GM12891 (cell line): ENCODE measurements at regions not wholly inside any gene's neighbourhood (a gene's known extent, or its start where the extent isn't known, plus 50 kb on each side); places are given as distances from the start of the nearest gene placed in this dataset.
"Not testable (repeated sequence)": the region's sequence is repeated elsewhere in the genome, so short reads cannot be mapped to it uniquely, and the experiment has no call there.

ENCODE experiments used
- DNase-seq: peaks from one replicate; pipeline ENCODE4 v3.0.0; 2011; ENCODE audit warnings: low spot score; ENCODE audit not compliant: insufficient read length
- FAIRE-seq: peaks from 2 replicates; lab custom pipeline; 2011; peaks lifted over from hg19 to GRCh38; lab: Jason Lieb, UNC
- PAX5 ChIP-seq: IDR thresholded peaks from 2 replicates; pipeline ENCODE4 v1.6.1; 2011; ENCODE audit warnings: low read length, moderate library complexity, mild to moderate bottlenecking; ENCODE audit not compliant: insufficient read depth, severe bottlenecking
- POLR2A ChIP-seq: IDR thresholded peaks from 2 replicates; pipeline ENCODE4 v1.6.1; 2011; ENCODE audit warnings: low read depth, low read length, control low read depth
- POLR2AphosphoS5 ChIP-seq: IDR thresholded peaks from 2 replicates; pipeline ENCODE4 v1.6.1; 2011; ENCODE audit warnings: low read depth, low read length, control low read depth
- POU2F2 ChIP-seq: IDR thresholded peaks from 2 replicates; pipeline ENCODE4 v1.6.1; 2011; ENCODE audit warnings: low read depth, mild to moderate bottlenecking, control low read depth, low read length, moderate library complexity
- SPI1 ChIP-seq: IDR thresholded peaks from 2 replicates; pipeline ENCODE4 v1.6.1; 2011; ENCODE audit warnings: low read depth, low read length, control low read depth
- TAF1 ChIP-seq: IDR thresholded peaks from 2 replicates; pipeline ENCODE4 v1.6.1; 2011; ENCODE audit warnings: low read depth, low read length, control low read depth

DNA sequence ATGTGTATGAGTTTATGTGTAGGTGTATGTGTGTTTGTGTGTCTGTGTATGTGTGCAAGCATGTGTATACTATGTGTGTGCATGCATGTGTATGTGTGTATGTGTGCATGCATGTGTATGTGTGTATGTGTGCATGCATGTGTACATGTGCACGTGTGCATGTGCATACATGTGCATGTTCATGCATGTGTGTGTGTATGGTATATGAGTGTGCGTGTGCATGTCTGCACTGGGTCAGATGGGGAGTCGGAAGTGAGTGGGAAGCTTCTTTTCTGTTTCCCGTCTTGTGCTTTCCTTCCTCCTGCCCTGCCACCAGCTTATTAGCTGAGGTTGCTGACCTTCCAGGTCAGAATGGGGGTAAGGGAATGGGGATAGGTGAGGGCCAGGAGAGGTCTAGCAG lies 174.7 kb downstream of the MAP2K4 start:
- peak; percentile 33 for FAIRE-seq

DNA sequence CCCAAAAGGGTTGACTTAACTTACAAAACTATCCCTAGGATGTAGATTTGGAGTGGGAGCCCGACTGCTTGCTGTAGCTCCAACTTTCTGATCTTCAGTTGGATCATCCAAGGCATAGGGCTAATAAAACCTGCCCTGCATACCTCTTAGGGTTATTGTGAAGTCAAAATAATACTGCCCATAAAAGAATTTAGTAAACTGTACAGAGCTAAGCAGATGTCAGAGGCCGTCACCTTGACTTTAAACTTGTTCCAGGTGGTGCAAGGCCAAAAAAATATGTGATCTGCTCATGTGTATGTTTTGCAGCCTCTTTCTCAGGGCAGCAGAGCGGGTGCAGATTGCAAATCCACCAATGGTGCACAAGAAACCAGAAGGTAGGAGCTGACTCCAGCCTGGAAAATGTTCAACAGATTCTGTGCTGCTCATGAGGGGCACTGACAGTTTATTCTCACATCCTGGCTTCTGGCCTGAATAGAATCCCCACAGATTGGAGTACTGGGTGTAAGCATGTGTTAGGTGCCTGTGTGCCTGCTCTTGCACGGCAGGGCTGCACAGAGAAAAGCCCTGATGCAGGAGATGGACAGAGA lies 180.7 kb downstream of the MAP2K4 start:
- no peak for FAIRE-seq
- TF ChIP-seq PAX5 (no peak), POU2F2 (no peak), POLR2A (no peak), TAF1 (no peak), SPI1 (no peak), POLR2AphosphoS5 (no peak)
- no peak for DNase-seq

More for the DNA sequence above, 174.7 kb downstream of the MAP2K4 start:
- TF ChIP-seq POU2F2 (no peak), PAX5 (no peak), POLR2A (no peak), TAF1 (no peak), SPI1 (no peak), POLR2AphosphoS5 (no peak)
- DNase-seq = no peak

DNA sequence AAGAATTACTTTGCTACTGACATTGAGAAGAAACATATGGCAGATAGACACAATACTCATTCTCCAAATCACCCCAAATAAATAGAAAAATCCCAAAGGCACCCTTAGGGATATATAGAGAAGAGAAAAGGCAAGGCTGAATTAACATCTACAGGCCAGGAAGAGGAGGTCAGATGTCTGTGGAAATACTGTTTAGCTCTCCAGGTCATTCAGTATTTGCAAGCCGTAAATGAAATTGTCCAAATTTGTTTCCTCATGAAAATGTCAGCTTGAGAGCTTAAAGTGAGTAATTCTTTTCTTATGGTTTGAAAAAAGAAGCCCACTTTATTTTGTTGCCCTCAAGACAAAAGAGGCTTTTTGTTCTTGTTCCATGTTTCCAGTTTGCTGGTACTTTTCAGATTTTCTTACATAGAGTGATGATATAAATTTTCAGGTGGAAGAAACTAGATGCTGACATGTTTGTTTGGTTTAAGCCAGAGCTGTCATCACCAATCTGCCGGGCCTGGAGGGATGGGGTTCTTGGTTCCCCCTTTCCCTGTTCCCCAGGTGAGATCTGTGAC lies 189.0 kb downstream of the MAP2K4 start:
- DNase-seq (no peak), FAIRE-seq (no peak)
- no peak for TF ChIP-seq POLR2A
- no peak for TF ChIP-seq POLR2AphosphoS5
- TF ChIP-seq TAF1 = no peak
- no peak for TF ChIP-seq SPI1
- no peak for TF ChIP-seq POU2F2
- no peak for TF ChIP-seq PAX5

DNA sequence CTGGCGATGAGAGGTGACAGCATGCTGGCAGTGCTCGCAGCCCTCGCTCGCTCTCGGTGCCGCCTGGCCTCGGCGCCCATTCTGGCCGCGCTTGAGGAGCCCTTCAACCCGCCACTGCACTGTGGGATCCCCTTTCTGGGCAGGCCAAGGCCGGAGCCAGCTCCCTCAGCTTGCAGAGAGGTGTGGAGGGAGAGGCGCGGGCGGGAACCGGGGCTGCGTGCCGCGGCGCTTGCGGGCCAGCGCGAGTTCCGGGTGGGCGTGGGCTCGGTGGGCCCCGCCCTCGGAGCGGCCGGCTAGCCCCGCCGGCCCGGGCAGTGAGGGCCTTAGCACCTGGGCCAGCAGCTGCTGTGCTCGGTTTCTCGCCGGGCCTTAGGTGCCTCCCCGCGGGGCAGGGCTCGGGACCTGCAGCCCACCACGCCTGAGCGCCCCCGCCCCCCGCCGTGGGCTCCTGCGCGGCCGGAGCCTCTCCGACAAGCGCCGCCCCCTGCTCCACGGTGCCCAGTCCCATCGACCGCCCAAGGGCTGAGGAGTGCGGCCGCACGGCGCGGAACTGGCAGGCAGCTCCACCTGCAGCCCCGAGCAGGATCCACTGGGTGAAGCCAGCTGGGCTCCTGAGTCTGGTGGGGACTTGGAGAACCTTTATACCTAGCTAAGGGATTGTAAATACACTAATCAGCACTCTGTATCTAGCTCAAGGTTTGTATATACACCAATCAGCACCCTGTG lies 200.2 kb downstream of the MAP2K4 start:
- FAIRE-seq, DNase-seq: not testable (repeated sequence)

DNA sequence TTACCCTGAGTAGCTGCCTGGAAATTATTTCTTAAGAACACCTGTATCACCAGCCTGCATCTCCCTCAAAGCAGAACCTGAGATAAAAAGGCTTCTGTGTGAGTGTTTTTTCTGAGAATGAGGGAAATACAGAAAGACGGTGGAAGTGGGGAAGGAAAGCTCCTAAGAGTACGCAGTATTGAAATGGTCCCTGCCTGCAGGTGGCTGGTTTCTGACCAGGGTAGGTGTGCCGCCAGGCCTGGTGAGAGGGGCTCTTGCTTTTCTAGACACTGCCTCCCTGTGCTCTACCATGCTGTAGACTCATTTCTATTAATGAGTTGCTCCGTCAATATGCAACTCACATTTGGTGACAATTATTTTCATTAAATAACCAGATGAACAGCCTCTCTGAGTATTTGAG lies 201.7 kb downstream of the MAP2K4 start:
- no peak for FAIRE-seq
- TF ChIP-seq TAF1 = no peak
- TF ChIP-seq SPI1 = no peak
- TF ChIP-seq PAX5 = no peak
- TF ChIP-seq POLR2AphosphoS5 = no peak
- TF ChIP-seq POU2F2 = no peak
- TF ChIP-seq POLR2A = no peak
- no peak for DNase-seq

DNA sequence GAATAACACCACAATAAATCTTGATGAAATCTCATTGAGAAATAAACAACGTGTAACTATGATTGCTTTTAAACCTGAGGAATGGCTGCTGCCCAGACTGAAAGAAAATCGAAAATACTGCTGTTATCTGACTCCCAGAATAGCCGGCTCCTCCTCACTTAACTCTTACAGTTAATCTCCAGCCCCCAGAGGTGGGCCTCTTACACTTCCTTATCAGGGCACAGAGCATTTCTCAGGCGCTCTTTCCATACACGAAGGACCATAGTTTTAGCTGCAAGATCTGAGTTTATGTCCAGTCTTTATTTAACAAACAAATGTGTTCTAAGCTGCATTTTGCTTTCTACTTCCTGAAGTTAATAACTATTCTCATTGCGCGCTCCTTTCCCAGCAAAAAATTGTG lies 206.9 kb downstream of the MAP2K4 start:
- DNase-seq = no peak
- FAIRE-seq = no peak
- TF ChIP-seq PAX5 (no peak), POLR2AphosphoS5 (no peak), SPI1 (no peak), POLR2A (no peak), POU2F2 (no peak), TAF1 (no peak)

DNA sequence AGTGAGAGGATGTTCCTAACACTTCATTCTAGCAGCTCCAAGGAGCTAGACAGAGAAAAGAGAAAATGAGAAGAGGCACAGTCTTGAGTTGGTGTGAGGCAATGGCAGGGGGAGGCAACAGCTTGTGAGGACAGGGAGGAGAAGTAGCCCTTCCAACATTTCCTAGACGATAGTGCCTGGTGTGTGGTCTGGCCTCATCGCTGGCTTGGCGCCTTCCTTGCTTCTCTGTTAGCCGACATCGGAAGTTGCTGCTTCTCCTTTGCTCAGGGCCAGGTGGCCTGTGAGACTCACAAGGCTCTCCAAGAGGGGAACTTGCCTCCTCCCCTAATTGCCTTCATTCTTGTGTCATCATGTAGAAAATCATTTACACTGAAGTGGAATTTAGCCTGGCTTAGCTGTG lies 208.7 kb downstream of the MAP2K4 start:
- TF ChIP-seq POU2F2 (no peak), POLR2AphosphoS5 (no peak), SPI1 (no peak), POLR2A (no peak), PAX5 (no peak), TAF1 (no peak)
- DNase-seq (no peak), FAIRE-seq (no peak)

DNA sequence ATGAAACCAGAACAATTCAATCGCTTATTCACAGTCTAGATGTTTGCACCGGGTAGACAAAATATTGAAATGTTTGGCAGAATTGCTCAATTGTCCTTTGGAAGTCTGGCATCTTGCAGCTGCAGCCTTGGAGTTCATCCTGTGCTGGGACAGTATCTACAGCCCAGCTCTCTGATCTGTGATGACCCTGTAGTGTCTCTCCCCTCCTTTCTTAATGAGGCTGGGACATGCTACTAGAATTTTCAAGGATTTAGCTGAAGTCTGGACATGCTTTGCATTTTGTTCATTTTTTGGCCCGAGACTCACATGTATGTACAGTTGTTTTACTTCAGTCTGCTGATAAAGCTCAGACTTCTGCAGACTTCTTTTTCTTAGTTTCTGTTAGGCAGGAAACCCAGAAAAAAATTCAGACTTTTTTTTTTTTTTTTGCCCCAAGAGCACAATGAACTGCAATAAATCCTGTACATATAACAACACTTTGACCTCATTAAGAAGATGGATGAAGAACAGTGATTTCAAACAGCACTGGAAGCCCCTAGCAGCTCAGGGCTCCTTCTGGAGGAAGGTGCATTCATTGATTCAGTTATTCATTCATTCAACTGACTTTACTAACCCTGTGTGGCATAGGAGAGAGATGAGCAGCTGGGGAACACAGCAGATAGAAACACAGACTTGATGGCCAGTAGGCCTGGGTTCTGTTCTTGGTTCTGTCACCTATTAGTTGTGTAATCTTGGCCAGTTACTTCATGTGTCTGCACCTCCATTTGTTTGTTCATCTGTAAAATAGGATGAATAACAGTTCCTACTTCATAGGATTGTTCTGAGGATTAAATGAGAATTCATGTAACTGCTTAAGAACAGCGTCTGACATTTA lies 210.0 kb downstream of the MAP2K4 start:
- no peak for DNase-seq
- TF ChIP-seq POLR2A = no peak
- TF ChIP-seq PAX5 = no peak
- TF ChIP-seq SPI1 = no peak
- no peak for TF ChIP-seq POU2F2
- TF ChIP-seq POLR2AphosphoS5 = no peak
- FAIRE-seq = no peak

DNA sequence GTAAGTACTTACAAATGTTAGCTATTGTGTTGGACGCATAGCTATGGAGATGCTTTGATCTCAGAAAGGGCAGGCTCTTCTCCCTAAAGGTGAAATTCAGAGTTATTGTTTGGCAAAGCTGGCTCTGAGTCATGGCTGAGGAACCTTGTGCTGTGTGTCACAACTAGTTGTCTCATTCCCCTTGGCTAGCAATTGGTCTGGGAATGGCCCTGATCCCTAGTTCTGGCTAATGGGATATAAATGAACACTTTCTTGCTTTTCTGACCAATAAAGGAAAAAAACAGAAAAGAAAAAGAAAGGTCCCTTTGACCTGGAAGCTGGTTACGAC lies 210.6 kb downstream of the MAP2K4 start:
- DNase-seq = no peak
- no peak for FAIRE-seq
- no peak for TF ChIP-seq SPI1

DNA sequence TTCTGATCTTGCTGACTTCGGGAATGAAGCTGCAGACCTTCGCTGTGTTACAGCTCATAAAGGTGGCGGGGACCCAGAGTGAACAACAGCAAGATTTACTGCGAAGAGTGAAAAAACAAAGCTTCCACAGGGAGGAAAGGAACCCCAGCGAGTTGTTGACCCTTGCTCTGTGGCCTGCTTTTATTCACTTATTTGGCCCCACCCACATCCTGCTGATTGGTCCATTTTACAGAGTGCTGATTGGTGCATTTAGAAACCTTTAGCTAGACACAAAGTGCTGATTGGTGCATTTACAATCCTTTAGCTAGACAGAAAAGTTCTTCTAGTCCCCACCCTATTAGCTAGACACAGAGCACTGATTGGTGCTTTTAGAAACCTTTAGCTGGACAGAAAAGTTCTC lies 218.3 kb downstream of the MAP2K4 start:
- FAIRE-seq, DNase-seq: not testable (repeated sequence)
